Vagina (tissue), 2 donors: ENCODE measurements at regions not wholly inside any gene's neighbourhood (a gene's known extent, or its start where the extent isn't known, plus 50 kb on each side); places are given as distances from the start of the nearest gene placed in this dataset.

ENCODE experiments used
- DNase-seq, 2 donors: peaks; one replicate each; pipeline ENCODE4 v3.0.0-alpha.2; 2017; ENCODE audit errors: extremely low spot score in 2 of 2
- H3K27ac ChIP-seq: fragments of 200-600 bp; sonication (generic); one replicate; pipeline ENCODE4 v1.5.1; 2019
- H3K27me3 ChIP-seq: fragments of 200-600 bp; sonication (generic); one replicate; pipeline ENCODE4 v1.5.1; 2019
- H3K36me3 ChIP-seq, 2 donors: fragments of 200-600 bp; sonication (generic); one replicate each; pipeline ENCODE4 v1.5.1; 2017 to 2019
- H3K4me1 ChIP-seq: fragments of 200-600 bp; sonication (generic); one replicate; pipeline ENCODE4 v1.5.1; 2019
- H3K4me3 ChIP-seq, 2 donors: fragments of 200-600 bp; sonication (generic); 1 replicate in 1 of 2; 2 replicates in 1 of 2; pipeline ENCODE4 v1.5.1; 2016 to 2019
- H3K9me3 ChIP-seq: fragments of 200-600 bp; sonication (generic); one replicate; pipeline ENCODE4 v1.5.1; 2019
- POLR2A ChIP-seq, 2 donors: fragments of 450-650 bp; IDR thresholded peaks; one replicate each; pipeline ENCODE4 v1.6.1; 2017; ENCODE audit warnings: antibody characterized with exemption in 2 of 2, mild to moderate bottlenecking in 2 of 2, moderate library complexity in 2 of 2
- POLR2AphosphoS5 ChIP-seq, 2 donors: sonication (generic); formaldehyde crosslinking; IDR thresholded peaks; one replicate each; pipeline ENCODE4 v1.9.0; 2017; ENCODE audit warnings: antibody characterized with exemption in 2 of 2, mild to moderate bottlenecking in 2 of 2, low read depth in 1 of 2; ENCODE audit not compliant: insufficient read depth in 1 of 2
- intact Hi-C: fragments of 100-400 bp; cut with DNase I; formaldehyde crosslinking; loops from one replicate; pipeline ENCODE4 v1.15.1; 2023
- TF ChIP-seq, protein P1 (sequence below), 3 experiments: fragments of 450-650 bp in 2 of 3; fragments of 200-600 bp in 1 of 3; sonication (generic) in 1 of 3; IDR thresholded peaks; one replicate each; pipeline ENCODE4 v1.5.1; 2017 to 2019; ENCODE audit warnings: antibody characterized with exemption in 3 of 3, mild to moderate bottlenecking in 2 of 3, moderate library complexity in 2 of 3

DNA sequence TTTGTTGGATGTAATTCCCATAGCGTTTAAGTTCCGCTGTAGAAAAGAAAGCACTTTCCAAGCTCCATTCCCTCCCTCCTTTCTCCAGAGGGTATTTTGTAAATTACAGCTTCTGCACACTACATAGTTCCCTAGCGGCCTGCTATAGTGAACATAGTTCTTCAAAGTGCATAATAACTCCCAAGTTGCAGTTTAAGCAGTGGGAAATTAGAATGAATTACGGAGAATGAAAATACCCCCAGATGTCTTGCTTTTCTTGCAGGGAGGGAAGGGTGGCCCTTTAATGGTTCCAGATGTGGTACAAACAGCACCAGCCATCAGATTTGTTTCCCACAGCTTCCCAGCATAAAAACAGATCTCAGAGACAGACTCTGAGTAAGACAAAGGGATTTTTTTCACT lies 893.9 kb downstream of the SUCLG1 start:
- no peaks in the 10 kb centered on the region for H3K4me1 ChIP-seq
- no peaks in the 10 kb centered on the region for H3K9me3 ChIP-seq
- no peak for DNase-seq
- no peaks in the 10 kb centered on the region for H3K27me3 ChIP-seq
- no peaks in the 10 kb centered on the region for H3K36me3 ChIP-seq
- H3K4me3 ChIP-seq = no peak overlapping the region
- H3K27ac ChIP-seq = no peak overlapping the region
- intact Hi-C loops = no loop called here
- TF ChIP-seq POLR2A (IDR thresholded peaks at IDR 0.05) (no peak), POLR2AphosphoS5 (IDR thresholded peaks at IDR 0.05; ENCODE audit: insufficient read depth in 1 of 2, low read depth in 1 of 2) (no peak)
- TF ChIP-seq, protein P1, sequence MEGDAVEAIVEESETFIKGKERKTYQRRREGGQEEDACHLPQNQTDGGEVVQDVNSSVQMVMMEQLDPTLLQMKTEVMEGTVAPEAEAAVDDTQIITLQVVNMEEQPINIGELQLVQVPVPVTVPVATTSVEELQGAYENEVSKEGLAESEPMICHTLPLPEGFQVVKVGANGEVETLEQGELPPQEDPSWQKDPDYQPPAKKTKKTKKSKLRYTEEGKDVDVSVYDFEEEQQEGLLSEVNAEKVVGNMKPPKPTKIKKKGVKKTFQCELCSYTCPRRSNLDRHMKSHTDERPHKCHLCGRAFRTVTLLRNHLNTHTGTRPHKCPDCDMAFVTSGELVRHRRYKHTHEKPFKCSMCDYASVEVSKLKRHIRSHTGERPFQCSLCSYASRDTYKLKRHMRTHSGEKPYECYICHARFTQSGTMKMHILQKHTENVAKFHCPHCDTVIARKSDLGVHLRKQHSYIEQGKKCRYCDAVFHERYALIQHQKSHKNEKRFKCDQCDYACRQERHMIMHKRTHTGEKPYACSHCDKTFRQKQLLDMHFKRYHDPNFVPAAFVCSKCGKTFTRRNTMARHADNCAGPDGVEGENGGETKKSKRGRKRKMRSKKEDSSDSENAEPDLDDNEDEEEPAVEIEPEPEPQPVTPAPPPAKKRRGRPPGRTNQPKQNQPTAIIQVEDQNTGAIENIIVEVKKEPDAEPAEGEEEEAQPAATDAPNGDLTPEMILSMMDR (IDR thresholded peaks at IDR 0.05) = no peak

DNA sequence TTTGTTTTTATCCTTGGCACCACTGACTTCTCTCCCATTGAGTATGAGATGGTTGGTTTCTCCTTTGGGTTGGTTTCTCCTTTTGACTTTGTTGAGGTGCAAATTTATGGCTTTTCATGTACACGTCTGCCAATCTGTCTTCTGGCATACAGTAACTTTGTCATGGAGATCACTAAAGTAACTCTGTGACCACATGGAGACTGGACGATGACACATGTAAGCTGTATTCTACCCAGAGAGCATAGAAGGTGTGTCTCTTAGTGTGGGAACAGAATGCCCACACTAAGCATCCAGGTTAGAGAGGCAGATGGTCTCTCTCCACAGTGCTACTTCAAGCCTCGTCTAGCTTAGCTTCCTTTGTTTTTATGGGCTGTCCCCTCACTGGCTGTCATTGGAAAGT lies 897.5 kb downstream of the SUCLG1 start:
- no peak for TF ChIP-seq POLR2AphosphoS5 (IDR thresholded peaks at IDR 0.05; ENCODE audit: insufficient read depth in 1 of 2, low read depth in 1 of 2)
- TF ChIP-seq POLR2A (IDR thresholded peaks at IDR 0.05) = no peak
- TF ChIP-seq, protein P1 (IDR thresholded peaks at IDR 0.05) = no peak
- Histone ChIP-seq H3K9me3 (no peaks in the 10 kb centered on the region), H3K36me3 (no peaks in the 10 kb centered on the region), H3K4me3 (no peak overlapping the region), H3K4me1 (no peaks in the 10 kb centered on the region), H3K27ac (no peak overlapping the region), H3K27me3 (no peaks in the 10 kb centered on the region)
- intact Hi-C loops = no loop called here
- DNase-seq = no peak

DNA sequence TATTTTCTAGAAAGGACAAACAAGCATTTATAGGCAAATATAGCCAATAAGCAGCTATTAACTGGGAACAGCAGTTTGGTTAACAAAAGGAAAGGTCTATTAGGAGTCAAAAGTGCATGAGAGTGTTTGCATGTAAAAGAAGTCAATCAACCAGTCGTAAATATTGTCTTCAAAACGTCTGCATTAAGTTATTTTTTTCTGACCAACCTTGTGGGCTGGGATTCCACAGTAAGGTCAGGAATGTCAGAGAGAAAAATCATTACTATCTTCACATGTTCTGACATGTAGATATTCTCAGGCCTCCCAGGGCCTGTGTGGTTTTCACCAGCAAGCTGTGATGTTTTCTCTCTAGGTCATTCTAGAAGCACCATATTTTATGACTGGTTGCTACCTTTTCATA lies 922.5 kb downstream of the SUCLG1 start:
- Histone ChIP-seq H3K4me3 (no peak overlapping the region), H3K9me3 (no peaks in the 10 kb centered on the region), H3K36me3 (no peaks in the 10 kb centered on the region), H3K4me1 (no peaks in the 10 kb centered on the region), H3K27me3 (no peaks in the 10 kb centered on the region), H3K27ac (no peak overlapping the region)
- DNase-seq = no peak
- intact Hi-C loops = no loop called here
- TF ChIP-seq POLR2A (IDR thresholded peaks at IDR 0.05) (no peak), POLR2AphosphoS5 (IDR thresholded peaks at IDR 0.05; ENCODE audit: insufficient read depth in 1 of 2, low read depth in 1 of 2) (no peak)
- TF ChIP-seq, protein P1 (IDR thresholded peaks at IDR 0.05) = no peak

DNA sequence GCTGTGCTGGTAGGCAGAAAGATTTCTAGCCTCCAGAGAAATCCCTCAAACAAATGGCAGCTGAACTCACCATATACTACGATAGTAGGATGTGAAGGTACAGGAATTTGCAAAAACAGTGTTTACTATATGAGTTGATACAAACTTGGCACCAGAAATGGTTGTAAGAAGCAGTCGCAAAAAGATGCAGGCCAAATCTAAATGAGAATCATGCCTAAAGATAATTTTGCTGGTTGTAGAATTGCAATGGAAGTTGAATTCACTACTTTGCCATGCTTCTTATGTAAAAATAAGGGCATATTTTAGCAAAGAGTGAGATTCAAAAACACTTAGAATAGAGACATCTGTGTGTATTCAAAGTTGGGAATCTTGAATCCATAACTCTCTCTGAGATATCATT lies 924.7 kb downstream of the SUCLG1 start:
- Histone ChIP-seq H3K27me3 (no peaks in the 10 kb centered on the region), H3K4me3 (no peak overlapping the region), H3K4me1 (no peaks in the 10 kb centered on the region), H3K27ac (no peak overlapping the region), H3K9me3 (no peaks in the 10 kb centered on the region), H3K36me3 (no peaks in the 10 kb centered on the region)
- intact Hi-C loops = no loop called here
- no peak for DNase-seq
- TF ChIP-seq, protein P1 (IDR thresholded peaks at IDR 0.05) = no peak
- TF ChIP-seq POLR2A (IDR thresholded peaks at IDR 0.05) = no peak
- no peak for TF ChIP-seq POLR2AphosphoS5 (IDR thresholded peaks at IDR 0.05; ENCODE audit: insufficient read depth in 1 of 2, low read depth in 1 of 2)

DNA sequence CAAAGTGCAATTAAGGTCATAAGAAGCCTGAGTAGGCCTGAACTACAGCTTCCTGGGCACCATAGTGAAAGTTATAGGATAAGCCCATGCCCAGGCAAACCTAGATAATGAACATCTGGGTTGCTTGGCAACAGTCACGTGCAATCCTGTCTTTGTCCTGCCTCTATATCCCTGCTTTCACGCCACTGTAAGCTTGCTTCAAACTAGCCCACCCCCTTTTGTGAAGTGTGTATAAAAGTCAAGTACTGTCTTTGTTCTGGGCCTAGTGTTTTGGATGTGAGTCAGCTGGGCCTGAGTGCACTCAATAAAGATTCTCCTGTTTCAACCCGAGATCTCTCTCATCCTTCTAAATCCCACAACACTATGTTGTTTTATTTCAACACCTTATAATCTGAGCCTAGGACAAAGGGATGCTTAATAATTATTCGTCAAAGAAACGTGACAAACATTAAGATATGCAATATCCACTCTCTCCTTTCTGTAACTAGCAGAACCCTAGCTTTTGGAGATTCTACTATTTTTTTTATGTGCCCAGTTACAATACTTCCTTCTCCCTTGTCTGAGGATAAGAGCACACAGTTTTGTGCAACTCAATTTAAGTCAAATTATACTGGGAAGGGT lies 927.8 kb downstream of the SUCLG1 start:
- Histone ChIP-seq H3K27ac (no peak overlapping the region), H3K36me3 (no peaks in the 10 kb centered on the region), H3K9me3 (no peaks in the 10 kb centered on the region), H3K4me1 (no peaks in the 10 kb centered on the region), H3K4me3 (no peak overlapping the region), H3K27me3 (no peaks in the 10 kb centered on the region)
- no peak for TF ChIP-seq POLR2AphosphoS5 (IDR thresholded peaks at IDR 0.05; ENCODE audit: insufficient read depth in 1 of 2, low read depth in 1 of 2)
- no peak for TF ChIP-seq POLR2A (IDR thresholded peaks at IDR 0.05)
- TF ChIP-seq, protein P1 (IDR thresholded peaks at IDR 0.05) = no peak
- intact Hi-C loops = no loop called here
- DNase-seq = no peak
